ENCODE measurements at regions not wholly inside any gene's neighbourhood (a gene's known extent, or its start where the extent isn't known, plus 50 kb on each side); places are given as distances from the start of the nearest gene placed in this dataset.

DNA sequence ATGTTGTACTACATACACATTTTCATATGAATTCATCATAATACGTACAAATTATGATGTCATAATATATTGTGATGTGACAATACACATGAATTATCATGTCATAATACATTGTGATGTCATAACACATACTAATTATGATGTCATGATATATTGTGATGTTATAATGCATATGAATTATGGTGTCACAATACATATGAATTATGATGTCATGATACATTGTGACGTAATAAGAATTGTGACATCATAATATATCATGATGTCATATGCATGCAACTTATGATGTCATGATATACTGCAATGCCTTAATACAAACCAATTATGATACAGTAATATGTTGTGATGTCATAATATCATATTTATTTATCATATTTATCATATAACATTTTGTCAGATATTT is 2074.3 kb downstream of the TP53TG3F start:
- Mint-ChIP-seq H3K4me3 (ENCODE audit: unreplicated experiment) (no peak overlapping the region), H3K4me1 (ENCODE audit: low read depth, unreplicated experiment) (no peaks in the 10 kb centered on the region), H3K36me3 (ENCODE audit: low read depth, unreplicated experiment) (no peaks in the 10 kb centered on the region), H3K27ac (ENCODE audit: unreplicated experiment) (no peak overlapping the region), H3K9me3 (ENCODE audit: unreplicated experiment) (peaks cover 11% of the 10 kb centered on the region), H3K27me3 (ENCODE audit: low read depth, unreplicated experiment) (no peaks in the 10 kb centered on the region)
- peaks cover 7% of the 10 kb centered on the region for H3K9me3 ChIP-seq (ENCODE audit: insufficient read depth, low read depth, low read length)
- no peaks in the 10 kb centered on the region for H3K27me3 ChIP-seq (ENCODE audit: insufficient read depth, low read length)
- H3K79me2 ChIP-seq (ENCODE audit: insufficient read depth, low read length) = no peaks in the 10 kb centered on the region
- H3K4me3 ChIP-seq (ENCODE audit: insufficient read depth, low read depth, low read length) = no peak overlapping the region
- H3K9ac ChIP-seq (ENCODE audit: low read length) = no peak overlapping the region
- no peak overlapping the region for H3K27ac ChIP-seq (ENCODE audit: low read depth, low read length)
- no peak overlapping the region for H2AFZ ChIP-seq (ENCODE audit: low read depth, low read length)
- H4K20me1 ChIP-seq (ENCODE audit: insufficient read depth, low read length) = no peaks in the 10 kb centered on the region
- no peaks in the 10 kb centered on the region for H3K4me1 ChIP-seq (ENCODE audit: insufficient read depth, low read length)
- TF ChIP-seq CTCF (IDR thresholded peaks at IDR 0.05; ENCODE audit: insufficient read depth, low read depth, low read length) = no peak
- TF ChIP-seq EZH2 (IDR thresholded peaks at IDR 0.05; ENCODE audit: insufficient read depth, low read length) = no peak
- no peak overlapping the region for H3K4me2 ChIP-seq (ENCODE audit: low read length)
- no peaks in the 10 kb centered on the region for H3K36me3 ChIP-seq (ENCODE audit: insufficient read depth, low read length)
- DNase-seq (ENCODE audit: low read depth) (no peak), FAIRE-seq (no peak)

GRCh38 chr16:35543486-35543885 is 2084.1 kb downstream of the TP53TG3F start:
- Histone ChIP-seq H4K20me1 (ENCODE audit: insufficient read depth, low read length) (no peaks in the 10 kb centered on the region), H3K4me2 (ENCODE audit: low read length) (no peak overlapping the region), H3K4me3 (ENCODE audit: insufficient read depth, low read depth, low read length) (no peak overlapping the region), H3K36me3 (ENCODE audit: insufficient read depth, low read length) (no peaks in the 10 kb centered on the region), H3K79me2 (ENCODE audit: insufficient read depth, low read length) (no peaks in the 10 kb centered on the region), H3K4me1 (ENCODE audit: insufficient read depth, low read length) (no peaks in the 10 kb centered on the region), H3K27ac (ENCODE audit: low read depth, low read length) (no peak overlapping the region), H3K9ac (ENCODE audit: low read length) (no peak overlapping the region), H3K27me3 (ENCODE audit: insufficient read depth, low read length) (no peaks in the 10 kb centered on the region), H2AFZ (ENCODE audit: low read depth, low read length) (no peak overlapping the region), H3K9me3 (ENCODE audit: insufficient read depth, low read depth, low read length) (no peaks in the 10 kb centered on the region)
- H3K27ac Mint-ChIP-seq (ENCODE audit: unreplicated experiment) = no peak overlapping the region
- no peaks in the 10 kb centered on the region for H3K36me3 Mint-ChIP-seq (ENCODE audit: low read depth, unreplicated experiment)
- TF ChIP-seq CTCF (IDR thresholded peaks at IDR 0.05; ENCODE audit: insufficient read depth, low read depth, low read length) (no peak), EZH2 (IDR thresholded peaks at IDR 0.05; ENCODE audit: insufficient read depth, low read length) (no peak)
- no peak overlapping the region for H3K4me3 Mint-ChIP-seq (ENCODE audit: unreplicated experiment)
- FAIRE-seq (no peak), DNase-seq (ENCODE audit: low read depth) (no peak)
- no peaks in the 10 kb centered on the region for H3K27me3 Mint-ChIP-seq (ENCODE audit: low read depth, unreplicated experiment)
- H3K4me1 Mint-ChIP-seq (ENCODE audit: low read depth, unreplicated experiment) = no peaks in the 10 kb centered on the region
- no peaks in the 10 kb centered on the region for H3K9me3 Mint-ChIP-seq (ENCODE audit: unreplicated experiment)

DNA sequence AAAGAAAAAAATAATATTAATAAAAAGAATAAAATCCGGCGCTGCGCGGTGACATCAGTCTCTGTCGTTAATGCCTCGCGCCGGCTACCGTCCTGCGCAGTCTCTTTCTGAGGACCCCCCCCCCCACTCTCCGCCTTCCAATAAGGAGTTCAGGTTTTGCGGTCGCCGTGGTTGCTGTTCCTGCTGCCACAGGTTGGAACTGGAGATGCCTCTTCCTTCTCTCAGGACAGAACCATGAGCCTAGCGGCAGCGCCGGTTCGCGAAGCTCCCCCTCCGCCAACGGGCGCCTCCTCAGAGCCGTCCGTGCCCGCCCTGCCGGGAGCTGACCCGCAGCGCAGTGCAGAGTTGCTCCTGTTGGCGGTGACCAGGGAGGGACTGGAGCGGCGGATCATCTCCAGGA is 2093.4 kb downstream of the TP53TG3F start:
- Histone ChIP-seq H3K4me2 (ENCODE audit: low read length) (no peak overlapping the region), H3K4me1 (ENCODE audit: insufficient read depth, low read length) (no peaks in the 10 kb centered on the region), H3K4me3 (ENCODE audit: insufficient read depth, low read depth, low read length) (no peak overlapping the region), H3K27me3 (ENCODE audit: insufficient read depth, low read length) (no peaks in the 10 kb centered on the region), H2AFZ (ENCODE audit: low read depth, low read length) (no peak overlapping the region), H3K36me3 (ENCODE audit: insufficient read depth, low read length) (no peaks in the 10 kb centered on the region), H3K27ac (ENCODE audit: low read depth, low read length) (no peak overlapping the region), H3K79me2 (ENCODE audit: insufficient read depth, low read length) (no peaks in the 10 kb centered on the region), H4K20me1 (ENCODE audit: insufficient read depth, low read length) (no peaks in the 10 kb centered on the region), H3K9me3 (ENCODE audit: insufficient read depth, low read depth, low read length) (peaks cover 8% of the 10 kb centered on the region), H3K9ac (ENCODE audit: low read length) (no peak overlapping the region)
- no peaks in the 10 kb centered on the region for H3K9me3 Mint-ChIP-seq (ENCODE audit: unreplicated experiment)
- DNase-seq (ENCODE audit: low read depth) = no peak
- FAIRE-seq = no peak
- H3K27ac Mint-ChIP-seq (ENCODE audit: unreplicated experiment) = no peak overlapping the region
- H3K4me1 Mint-ChIP-seq (ENCODE audit: low read depth, unreplicated experiment) = no peaks in the 10 kb centered on the region
- no peaks in the 10 kb centered on the region for H3K36me3 Mint-ChIP-seq (ENCODE audit: low read depth, unreplicated experiment)
- no peak overlapping the region for H3K4me3 Mint-ChIP-seq (ENCODE audit: unreplicated experiment)
- H3K27me3 Mint-ChIP-seq (ENCODE audit: low read depth, unreplicated experiment) = no peaks in the 10 kb centered on the region
- TF ChIP-seq CTCF (IDR thresholded peaks at IDR 0.05; ENCODE audit: insufficient read depth, low read depth, low read length) (no peak), EZH2 (IDR thresholded peaks at IDR 0.05; ENCODE audit: insufficient read depth, low read length) (no peak)

Measured in astrocyte (in vitro differentiated cells and primary cell).